OCI-LY1 (cell line): ENCODE measurements at regions not wholly inside any gene's neighbourhood (a gene's known extent, or its start where the extent isn't known, plus 50 kb on each side); places are given as distances from the start of the nearest gene placed in this dataset.

Experiments used
- H2AFZ ChIP-seq: fragments of 200-600 bp; sonication (generic), shearing (Covaris generic); 2 replicates; pipeline ENCODE4 v1.6.0; 2014; ENCODE audit warnings: antibody characterized with exemption, mild to moderate bottlenecking, low read length
- H3F3A ChIP-seq: fragments of 200-600 bp; sonication (generic), shearing (Covaris generic); 2 replicates; pipeline ENCODE4 v1.6.0; 2014; ENCODE audit warnings: mild to moderate bottlenecking, antibody characterized with exemption, low read length, moderate library complexity; ENCODE audit not compliant: insufficient read depth
- H3K27ac ChIP-seq: fragments of 200-600 bp; sonication (generic); 2 replicates; pipeline ENCODE4 v1.5.1; 2014; ENCODE audit warnings: low read length, mixed run types, mild to moderate bottlenecking, low read depth; ENCODE audit not compliant: poor library complexity, severe bottlenecking
- H3K27me3 ChIP-seq: fragments of 200-600 bp; sonication (generic); 2 replicates; pipeline ENCODE4 v1.6.0; 2014; ENCODE audit warnings: antibody characterized with exemption, mild to moderate bottlenecking, low read length, moderate library complexity; ENCODE audit not compliant: insufficient read depth
- H3K36me3 ChIP-seq: fragments of 200-600 bp; sonication (generic); 2 replicates; pipeline ENCODE4 v1.6.1; 2014; ENCODE audit warnings: mild to moderate bottlenecking, antibody characterized with exemption, low read length, moderate library complexity, mixed read lengths; ENCODE audit not compliant: insufficient read depth
- H3K4me1 ChIP-seq: fragments of 200-600 bp; sonication (generic); 2 replicates; pipeline ENCODE4 v1.5.1; 2014; ENCODE audit warnings: mild to moderate bottlenecking, low read length, moderate library complexity; ENCODE audit not compliant: insufficient read depth, severe bottlenecking
- H3K4me2 ChIP-seq: fragments of 200-600 bp; sonication (generic), shearing (Covaris generic); 2 replicates; pipeline ENCODE4 v1.6.1; 2014; ENCODE audit warnings: low read length
- H3K4me3 ChIP-seq: fragments of 200-600 bp; sonication (generic); 2 replicates; pipeline ENCODE4 v1.5.1; 2014; ENCODE audit warnings: low read length, low read depth, mild to moderate bottlenecking, mixed read lengths; ENCODE audit not compliant: poor library complexity, severe bottlenecking
- H3K79me2 ChIP-seq: fragments of 200-600 bp; shearing (Covaris generic); 2 replicates; pipeline ENCODE4 v1.6.1; 2016; ENCODE audit warnings: mixed run types, low read length, mixed read lengths; ENCODE audit not compliant: insufficient read depth
- H3K9ac ChIP-seq: fragments of 200-600 bp; sonication (generic), shearing (Covaris generic); 2 replicates; pipeline ENCODE4 v1.6.1; 2014; ENCODE audit warnings: mild to moderate bottlenecking, low read length, mixed read lengths
- H3K9me2 ChIP-seq: fragments of 200-600 bp; sonication (generic), shearing (Covaris generic); 2 replicates; pipeline ENCODE4 v1.6.1; 2014; ENCODE audit warnings: low read depth, mild to moderate bottlenecking, low read length, mixed read lengths
- H3K9me3 ChIP-seq: fragments of 200-600 bp; shearing (Covaris generic); 2 replicates; pipeline ENCODE4 v1.6.1; 2014; ENCODE audit warnings: low read length, mixed read lengths
- H4K20me1 ChIP-seq: fragments of 200-600 bp; sonication (generic), shearing (Covaris generic); 2 replicates; pipeline ENCODE4 v1.6.0; 2016; ENCODE audit warnings: mild to moderate bottlenecking, low read length; ENCODE audit not compliant: insufficient read depth
- EZH2 ChIP-seq: fragments of 200-600 bp; sonication (generic), shearing (Covaris generic); IDR thresholded peaks from 2 replicates; pipeline ENCODE4 v1.8.0; 2017; ENCODE audit warnings: borderline replicate concordance, mixed run types, mild to moderate bottlenecking, antibody characterized with exemption, low read length, moderate library complexity, mixed read lengths
- TF ChIP-seq, protein P1 (sequence below): fragments of 200-600 bp; sonication (generic), shearing (Covaris generic); IDR thresholded peaks from 2 replicates; pipeline ENCODE4 v1.5.1; 2017; ENCODE audit warnings: mild to moderate bottlenecking, antibody characterized with exemption, low read length, moderate library complexity, mixed read lengths

DNA sequence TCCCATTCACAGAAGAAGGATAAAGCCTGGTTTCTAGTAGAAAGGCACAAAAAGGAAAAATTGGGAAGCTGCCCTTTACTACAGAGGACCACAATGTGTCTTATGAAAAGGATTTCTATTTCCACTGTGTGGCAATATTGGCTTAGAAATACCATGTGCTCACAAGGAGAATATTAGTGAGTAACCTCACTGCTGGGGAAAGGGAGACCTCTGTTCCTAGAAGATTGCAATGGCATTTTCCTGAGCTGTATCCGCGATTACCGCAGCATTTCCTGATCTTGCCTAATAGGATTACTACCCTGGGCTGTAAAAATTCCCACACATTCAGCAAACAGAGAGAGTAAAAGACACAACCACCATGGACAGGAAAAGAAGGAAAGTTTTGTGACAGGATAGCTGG is 308.8 kb upstream of the TECRL start:
- Histone ChIP-seq H3K27ac (no peak overlapping the region), H3K79me2 (no peaks in the 10 kb centered on the region), H3K4me1 (no peaks in the 10 kb centered on the region), H3K4me3 (no peak overlapping the region), H3F3A (no peaks in the 10 kb centered on the region), H3K9me3 (no peaks in the 10 kb centered on the region), H3K4me2 (no peak overlapping the region), H3K36me3 (no peaks in the 10 kb centered on the region), H3K9me2 (no peaks in the 10 kb centered on the region), H3K27me3 (no peaks in the 10 kb centered on the region), H4K20me1 (no peaks in the 10 kb centered on the region), H2AFZ (no peak overlapping the region), H3K9ac (no peak overlapping the region)
- no peak for TF ChIP-seq EZH2
- TF ChIP-seq, protein P1, sequence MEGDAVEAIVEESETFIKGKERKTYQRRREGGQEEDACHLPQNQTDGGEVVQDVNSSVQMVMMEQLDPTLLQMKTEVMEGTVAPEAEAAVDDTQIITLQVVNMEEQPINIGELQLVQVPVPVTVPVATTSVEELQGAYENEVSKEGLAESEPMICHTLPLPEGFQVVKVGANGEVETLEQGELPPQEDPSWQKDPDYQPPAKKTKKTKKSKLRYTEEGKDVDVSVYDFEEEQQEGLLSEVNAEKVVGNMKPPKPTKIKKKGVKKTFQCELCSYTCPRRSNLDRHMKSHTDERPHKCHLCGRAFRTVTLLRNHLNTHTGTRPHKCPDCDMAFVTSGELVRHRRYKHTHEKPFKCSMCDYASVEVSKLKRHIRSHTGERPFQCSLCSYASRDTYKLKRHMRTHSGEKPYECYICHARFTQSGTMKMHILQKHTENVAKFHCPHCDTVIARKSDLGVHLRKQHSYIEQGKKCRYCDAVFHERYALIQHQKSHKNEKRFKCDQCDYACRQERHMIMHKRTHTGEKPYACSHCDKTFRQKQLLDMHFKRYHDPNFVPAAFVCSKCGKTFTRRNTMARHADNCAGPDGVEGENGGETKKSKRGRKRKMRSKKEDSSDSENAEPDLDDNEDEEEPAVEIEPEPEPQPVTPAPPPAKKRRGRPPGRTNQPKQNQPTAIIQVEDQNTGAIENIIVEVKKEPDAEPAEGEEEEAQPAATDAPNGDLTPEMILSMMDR, result no peak

DNA sequence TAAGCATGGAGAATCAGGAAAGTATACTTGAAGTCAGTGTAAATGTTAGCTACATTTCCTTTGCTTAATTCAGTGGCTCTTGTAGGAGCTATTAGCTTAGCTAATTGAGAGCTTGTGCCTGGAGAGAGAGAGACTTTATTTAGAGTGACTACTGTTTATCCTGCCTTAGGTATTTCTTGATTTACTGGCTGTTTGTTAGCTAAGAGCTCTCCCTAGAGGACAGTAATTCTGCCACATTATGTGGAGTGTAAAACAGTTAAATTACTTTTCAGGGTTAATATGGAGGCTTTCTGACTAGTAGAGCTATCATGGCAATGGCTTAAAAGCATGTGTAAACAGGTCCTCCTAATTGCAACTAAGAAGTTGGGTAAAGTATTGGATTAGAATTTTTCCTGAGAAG is 306.5 kb upstream of the TECRL start:
- Histone ChIP-seq H3K9me2 (no peaks in the 10 kb centered on the region), H3K9me3 (no peaks in the 10 kb centered on the region), H3K9ac (no peak overlapping the region), H2AFZ (no peak overlapping the region), H3K27me3 (no peaks in the 10 kb centered on the region), H4K20me1 (no peaks in the 10 kb centered on the region), H3K4me3 (no peak overlapping the region), H3K27ac (no peak overlapping the region), H3K36me3 (no peaks in the 10 kb centered on the region), H3K4me2 (no peak overlapping the region), H3K4me1 (no peaks in the 10 kb centered on the region), H3K79me2 (no peaks in the 10 kb centered on the region), H3F3A (no peaks in the 10 kb centered on the region)
- TF ChIP-seq, protein P1, result no peak
- no peak for TF ChIP-seq EZH2

DNA sequence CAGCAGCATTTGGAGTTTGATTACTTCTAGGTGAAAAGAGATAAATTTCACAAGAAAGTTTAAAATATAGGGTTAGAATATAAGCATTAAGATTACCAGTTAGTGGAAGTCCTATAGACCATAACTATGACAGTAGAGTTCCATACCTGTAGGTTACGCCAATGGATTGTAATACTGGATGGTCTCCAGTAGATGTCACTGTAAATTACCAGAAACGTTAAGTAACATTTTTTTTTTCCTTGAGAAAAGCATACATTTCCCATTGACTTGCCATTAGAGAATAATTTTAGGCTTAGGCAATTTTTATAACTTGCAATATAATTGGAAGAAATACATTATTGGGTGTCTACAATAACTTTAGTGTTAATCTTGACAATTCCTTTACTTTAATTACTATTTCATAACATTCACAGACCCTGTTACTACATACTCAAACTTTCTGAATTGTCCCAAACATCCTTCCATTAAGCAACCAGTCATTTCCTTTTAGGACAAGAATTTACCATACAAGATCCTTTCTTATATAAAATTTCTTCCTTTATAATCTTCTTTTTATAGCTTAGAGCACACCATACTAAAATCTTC is 304.1 kb upstream of the TECRL start:
- no peaks in the 10 kb centered on the region for H3K4me1 ChIP-seq
- H3K4me2 ChIP-seq, result no peak overlapping the region
- H3K79me2 ChIP-seq, result no peaks in the 10 kb centered on the region
- no peak overlapping the region for H3K4me3 ChIP-seq
- H4K20me1 ChIP-seq, result no peaks in the 10 kb centered on the region
- no peaks in the 10 kb centered on the region for H3K27me3 ChIP-seq
- H3F3A ChIP-seq, result no peaks in the 10 kb centered on the region
- H3K9me3 ChIP-seq, result no peaks in the 10 kb centered on the region
- no peaks in the 10 kb centered on the region for H3K9me2 ChIP-seq
- H2AFZ ChIP-seq, result no peak overlapping the region
- no peak overlapping the region for H3K9ac ChIP-seq
- no peak for TF ChIP-seq EZH2
- TF ChIP-seq, protein P1, result peak; percentile 52
- H3K27ac ChIP-seq, result no peak overlapping the region
- no peaks in the 10 kb centered on the region for H3K36me3 ChIP-seq
